SK-N-SH treated with all-trans-retinoic acid at 6 μM for 48 hours (cell line): ENCODE measurements at regions not wholly inside any gene's neighbourhood (a gene's known extent, or its start where the extent isn't known, plus 50 kb on each side); places are given as distances from the start of the nearest gene placed in this dataset.

ENCODE experiments used
- CREB5 ChIP-seq: fragments of 250-450 bp; sonication (Bioruptor Pico); IDR thresholded peaks from 2 replicates; pipeline ENCODE4 v1.5.1; 2020; ENCODE audit warnings: low read depth, mild to moderate bottlenecking, moderate library complexity
- CSRNP3 ChIP-seq: fragments of 250-450 bp; sonication (Bioruptor Pico); IDR thresholded peaks from 2 replicates; pipeline ENCODE4 v1.5.1; 2021; ENCODE audit warnings: mild to moderate bottlenecking, moderate library complexity
- ISL1 ChIP-seq: fragments of 250-450 bp; sonication (Bioruptor Pico); IDR thresholded peaks from 2 replicates; pipeline ENCODE4 v2.1.2; 2022; ENCODE audit warnings: mild to moderate bottlenecking, moderate library complexity
- PPARA ChIP-seq: fragments of 250-450 bp; sonication (Bioruptor Pico); IDR thresholded peaks from 2 replicates; pipeline ENCODE4 v1.5.0; 2020; ENCODE audit warnings: mild to moderate bottlenecking, borderline replicate concordance

- TF ChIP-seq PPARA (CRISPR knock-in tag) (no peak), ISL1 (no peak), CSRNP3 (no peak), CREB5 (no peak)
Observed at GRCh38 chr12:38132139-38132538, 184.4 kb upstream of the ALG10B start.
